NCI-H1436 (cell line): ENCODE measurements at regions not wholly inside any gene's neighbourhood (a gene's known extent, or its start where the extent isn't known, plus 50 kb on each side); places are given as distances from the start of the nearest gene placed in this dataset.
"Not testable (repeated sequence)": the region's sequence is repeated elsewhere in the genome, so short reads cannot be mapped to it uniquely, and the experiment has no call there.

Experiments used
- DNase-seq: peaks from one replicate; lab custom pipeline; 2025; lab: John Stamatoyannopoulos, UW

- no peak for DNase-seq
Measured at GRCh38 chr16:85515830-85516397, 97.2 kb upstream of the GSE1 start.

GRCh38 chr16:85517154-85517553 is 96.0 kb upstream of the GSE1 start:
- no peak for DNase-seq

GRCh38 chr16:85517563-85518179 is 95.5 kb upstream of the GSE1 start:
- no peak for DNase-seq

DNA sequence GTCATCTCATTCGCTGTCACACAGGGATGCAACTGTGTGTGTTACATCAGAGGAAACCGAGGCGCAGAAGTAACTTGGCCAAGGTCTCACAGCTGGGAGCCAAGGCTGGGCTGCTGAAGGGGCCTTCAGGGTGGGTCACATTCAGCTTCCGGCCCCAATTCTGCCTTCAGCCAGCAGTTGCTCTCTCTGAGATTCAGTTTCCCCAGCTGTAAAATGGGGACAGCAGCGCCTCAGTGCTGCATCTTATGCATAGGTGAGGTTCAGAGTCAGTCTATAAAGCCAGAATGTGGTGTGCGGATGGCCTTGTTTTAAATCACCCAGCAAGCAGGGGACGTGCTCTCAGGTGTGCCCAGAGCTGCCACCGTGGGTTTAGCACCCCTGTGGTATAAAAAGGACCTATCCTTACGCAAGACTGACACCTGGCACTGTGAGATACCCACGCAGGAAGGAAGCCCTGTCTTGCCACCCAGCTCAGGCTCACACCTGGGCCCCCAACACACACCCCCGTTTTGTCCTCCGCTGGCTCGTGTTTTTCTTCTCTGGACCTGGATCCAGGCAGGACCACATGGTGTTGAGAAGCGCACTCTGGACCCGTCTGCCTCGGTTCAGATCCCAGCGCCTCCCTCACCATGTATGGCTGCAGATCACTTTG is 94.6 kb upstream of the GSE1 start:
- no peak for DNase-seq

GRCh38 chr16:85519050-85519440 is 94.1 kb upstream of the GSE1 start:
- not testable (repeated sequence) for DNase-seq

DNA sequence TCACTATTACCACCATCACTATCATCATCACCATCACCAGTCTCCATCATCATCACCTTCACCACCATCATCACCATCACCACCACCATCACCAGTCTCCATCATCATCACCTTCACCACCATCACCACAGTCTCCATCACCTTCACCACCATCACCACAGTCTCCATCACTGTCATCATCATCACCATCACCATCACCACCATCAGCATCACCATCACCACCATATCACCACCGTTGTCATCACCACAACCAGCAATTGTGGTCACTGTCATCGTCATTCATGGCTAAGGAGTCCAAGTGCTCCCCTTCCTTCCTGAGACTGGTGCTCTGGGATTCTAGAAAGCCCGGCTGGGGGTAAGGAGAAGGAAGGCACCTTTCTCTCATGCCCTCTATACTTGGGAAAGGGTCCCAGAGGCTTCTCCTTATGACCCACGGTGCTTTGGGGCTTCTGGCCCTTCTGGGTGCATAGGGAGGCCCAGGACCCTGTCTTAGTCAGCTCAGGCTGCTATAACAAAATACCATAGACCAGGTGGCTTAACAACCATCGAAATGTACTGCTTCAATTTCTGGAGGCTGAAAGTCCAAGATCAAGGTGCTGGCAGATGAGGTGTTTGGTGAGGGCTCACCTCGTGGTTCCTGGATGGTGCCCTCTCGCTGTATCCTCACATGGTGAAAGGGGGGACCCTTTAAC is 93.4 kb upstream of the GSE1 start:
- DNase-seq = no peak

DNA sequence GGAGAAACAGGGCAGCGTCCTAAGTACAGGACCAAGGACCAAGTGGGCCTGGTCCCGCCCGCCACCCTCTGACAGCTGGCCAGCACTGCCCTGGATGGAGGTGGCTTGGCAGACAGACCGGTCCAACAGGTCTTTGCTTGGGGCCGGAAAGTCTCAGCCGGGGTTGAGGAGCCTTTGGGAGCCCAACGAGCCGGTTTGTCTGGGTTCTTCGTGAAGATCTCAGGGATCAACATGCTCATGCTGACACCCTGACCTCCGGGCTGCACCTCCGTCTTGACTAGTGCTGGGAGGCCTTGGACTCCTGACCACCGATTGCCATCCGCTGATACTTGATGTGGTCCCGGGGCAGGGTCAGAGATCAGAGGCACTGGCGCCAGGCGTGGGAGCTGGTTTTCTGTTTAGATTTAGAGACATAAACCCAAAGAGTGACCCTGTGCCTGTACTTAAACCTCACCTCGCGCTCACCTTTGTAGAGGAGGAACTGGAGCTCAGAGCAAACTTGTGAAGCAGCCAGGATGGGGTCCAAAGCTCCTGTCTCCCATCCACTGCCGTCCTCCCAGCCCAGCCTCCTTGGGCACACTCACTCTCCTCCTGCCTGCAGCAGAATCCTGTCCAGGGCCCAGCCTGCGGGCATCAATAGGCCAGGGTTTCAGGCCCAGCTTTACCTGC is 92.1 kb upstream of the GSE1 start:
- DNase-seq = no peak

DNA sequence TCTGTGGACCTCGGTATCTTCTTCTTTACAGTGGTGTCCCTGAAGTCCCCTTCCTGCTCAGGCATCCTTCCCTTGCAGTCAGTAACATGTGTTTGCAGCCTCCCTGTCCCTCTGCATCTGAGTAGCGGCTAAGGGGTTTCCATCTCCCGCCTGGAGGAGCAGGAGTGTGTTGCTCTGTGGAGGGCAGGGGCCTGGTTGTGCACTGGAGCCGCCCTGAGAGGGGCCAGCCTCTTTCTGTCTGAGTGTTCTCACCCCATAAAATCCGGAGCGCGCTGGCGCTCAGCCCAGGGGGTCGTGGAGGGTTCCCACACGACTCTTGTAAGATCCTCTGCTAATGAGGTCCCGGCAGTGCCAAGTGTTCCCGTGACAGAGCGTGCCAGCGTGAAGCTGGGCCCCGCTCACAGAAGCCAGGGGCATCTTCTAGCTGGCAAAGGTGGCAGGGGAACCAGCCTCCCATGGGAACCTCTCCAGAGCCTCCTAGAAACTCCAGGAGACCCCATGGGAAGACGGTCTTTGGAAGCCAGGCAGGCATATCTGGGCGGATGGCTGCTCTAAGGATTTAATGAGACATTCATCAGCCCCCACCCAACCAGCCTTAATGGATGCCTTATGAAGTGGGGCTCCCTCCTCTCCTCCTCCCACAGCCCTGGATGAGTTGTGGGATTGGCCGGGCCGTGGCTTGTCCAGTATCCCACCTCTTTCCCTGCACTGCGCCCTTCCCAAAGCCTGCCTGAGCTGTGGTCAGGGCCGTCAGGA is 91.4 kb upstream of the GSE1 start:
- DNase-seq = no peak

DNA sequence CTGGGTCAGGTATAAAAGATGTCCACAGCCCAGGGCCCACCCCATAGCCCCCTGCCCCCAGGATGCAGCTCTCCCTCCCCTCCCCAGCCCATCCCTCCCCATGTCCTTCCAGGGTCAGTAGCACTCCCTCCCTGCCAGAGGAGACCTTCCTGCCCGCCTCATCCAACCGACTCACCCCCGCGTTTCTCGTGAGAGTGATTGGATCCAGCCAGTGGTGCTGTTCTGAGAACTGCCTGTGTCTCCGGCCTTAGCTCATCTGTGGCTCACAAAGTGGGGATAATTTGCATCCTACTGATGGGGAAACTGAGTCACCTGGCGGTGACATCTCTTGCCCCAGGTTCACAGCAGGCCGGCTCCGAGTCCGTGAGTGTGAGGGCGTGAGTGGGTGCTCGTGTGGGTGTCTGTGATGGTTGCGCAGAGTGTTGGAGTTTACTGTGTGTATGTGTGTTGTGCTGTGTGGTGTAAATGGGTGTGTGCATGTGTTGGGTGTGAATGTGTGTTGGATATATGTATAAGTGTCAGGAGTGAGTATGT is 90.7 kb upstream of the GSE1 start:
- no peak for DNase-seq

DNA sequence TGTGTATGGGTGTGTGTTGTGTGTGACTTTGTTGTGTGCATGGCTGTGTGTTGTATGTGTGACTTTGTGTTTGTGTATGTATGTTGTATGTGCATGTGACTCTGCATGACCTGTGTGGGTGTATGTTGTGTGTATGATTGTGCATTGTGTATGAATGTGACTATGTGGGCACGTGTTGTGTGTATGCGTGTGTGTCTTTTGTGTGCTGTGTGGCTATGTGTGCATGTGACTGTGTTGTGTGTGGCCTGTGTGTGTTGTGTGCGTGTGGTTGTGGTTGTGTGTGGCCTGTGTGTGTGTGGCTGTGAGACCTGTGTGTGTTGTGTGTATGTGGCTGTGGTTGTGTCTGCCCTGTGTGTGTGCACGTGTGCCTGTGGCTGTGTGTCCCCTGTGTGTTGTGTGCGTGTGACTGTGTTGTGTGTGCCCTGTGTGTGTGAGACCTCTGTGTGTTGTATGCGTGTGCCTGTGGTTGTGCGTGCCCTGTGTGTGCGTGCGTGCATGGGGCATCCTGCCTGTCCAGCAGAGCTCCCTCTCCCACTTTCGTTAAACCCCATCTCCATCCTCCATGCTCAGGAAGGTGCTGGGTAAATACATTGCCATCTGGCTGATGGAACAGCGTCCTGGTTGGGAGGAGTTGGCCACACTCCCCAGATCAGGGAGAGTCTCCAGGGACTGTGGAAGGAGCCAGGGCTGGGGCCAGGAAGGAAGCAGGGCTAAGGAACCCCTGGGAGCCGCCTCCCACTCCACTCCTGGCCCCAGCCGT is 90.1 kb upstream of the GSE1 start:
- no peak for DNase-seq

DNA sequence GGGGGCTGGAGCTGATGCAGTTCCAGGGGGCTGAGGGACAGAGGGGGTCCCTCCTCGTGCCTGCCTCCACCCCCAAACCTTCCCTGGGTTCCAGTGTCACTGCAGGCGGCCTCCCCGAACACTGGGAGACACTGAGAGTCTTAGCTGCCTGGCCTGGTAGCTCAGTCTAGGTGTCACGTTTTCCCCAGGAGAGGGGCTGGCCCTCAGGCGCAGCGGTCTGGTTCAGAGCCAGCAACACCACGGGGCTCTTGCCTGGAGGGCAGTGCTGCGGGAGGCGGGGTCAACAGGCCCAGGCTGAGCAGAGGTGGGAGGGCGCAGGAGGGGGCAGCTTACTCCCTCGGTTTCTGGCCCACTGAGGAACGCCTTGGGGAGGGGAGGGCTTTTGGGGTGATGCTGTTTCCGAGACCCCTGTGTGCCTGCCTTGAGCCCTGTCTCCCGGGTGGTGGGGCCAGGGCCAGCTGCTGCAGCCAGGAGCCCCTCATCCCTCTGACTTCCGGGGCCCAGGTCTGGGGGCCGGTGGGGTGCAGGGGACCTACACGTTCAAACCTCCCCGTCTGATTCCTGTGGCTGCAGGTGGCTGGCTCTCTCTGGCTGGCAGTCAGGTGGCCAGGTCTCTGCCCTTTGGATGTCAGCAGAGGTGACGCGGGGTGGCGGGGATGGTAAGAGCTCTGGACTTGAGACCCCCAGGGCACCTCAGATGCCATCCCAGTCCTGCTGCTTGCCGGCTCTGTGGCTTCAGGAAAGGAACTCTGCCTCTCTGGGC is 89.3 kb upstream of the GSE1 start:
- no peak for DNase-seq

- no peak for DNase-seq
Measured at GRCh38 chr16:85524365-85524629, 88.8 kb upstream of the GSE1 start.

- peak; percentile 41 for DNase-seq
Measured at GRCh38 chr16:85524630-85525419, 88.3 kb upstream of the GSE1 start.

- DNase-seq = no peak
Measured at GRCh38 chr16:85525420-85526184, 87.5 kb upstream of the GSE1 start.

DNA sequence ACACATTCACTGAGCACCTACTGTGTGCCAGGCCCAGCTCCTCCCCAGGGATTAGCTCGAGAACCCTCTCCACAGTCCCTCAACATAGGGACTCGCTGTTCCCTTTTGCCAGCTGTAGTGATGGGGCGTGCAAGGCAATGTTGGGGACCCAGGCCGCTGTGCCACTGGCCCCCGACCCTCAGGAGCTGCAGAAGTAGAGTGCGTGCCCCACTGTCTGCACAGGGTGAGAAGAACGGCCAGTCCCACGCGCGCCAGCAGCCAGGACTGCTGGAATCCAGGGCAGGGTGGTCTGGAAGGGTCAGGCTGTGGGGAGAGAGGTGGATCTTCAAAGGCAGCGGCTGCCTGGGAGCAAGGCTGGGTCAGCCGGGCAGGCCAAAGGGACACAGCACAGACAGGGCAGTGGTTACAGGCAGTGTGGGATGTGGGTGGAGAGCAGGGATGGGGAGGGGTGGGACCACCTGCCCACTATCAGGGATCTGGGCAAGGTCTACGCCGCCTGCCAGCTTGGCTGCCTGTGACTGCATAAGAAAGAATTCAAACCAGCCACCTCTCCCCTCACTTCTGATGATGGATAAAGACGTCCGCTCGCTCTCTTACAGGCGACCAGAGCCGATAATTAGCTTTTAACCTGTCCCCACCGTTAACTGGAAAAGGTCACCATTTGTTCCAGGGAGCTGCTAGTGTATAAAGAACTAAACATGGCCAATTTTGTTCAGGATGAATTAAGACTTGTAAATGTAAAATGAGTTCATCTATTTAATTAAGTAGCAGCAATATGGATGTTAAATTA is 86.7 kb upstream of the GSE1 start:
- DNase-seq = no peak

- DNase-seq = no peak
Measured at GRCh38 chr16:85527042-85527766, 85.9 kb upstream of the GSE1 start.

- DNase-seq = no peak
Measured at GRCh38 chr16:85527767-85528297, 85.3 kb upstream of the GSE1 start.
